ENCODE measurements at regions not wholly inside any gene's neighbourhood (a gene's known extent, or its start where the extent isn't known, plus 50 kb on each side); places are given as distances from the start of the nearest gene placed in this dataset.

DNA sequence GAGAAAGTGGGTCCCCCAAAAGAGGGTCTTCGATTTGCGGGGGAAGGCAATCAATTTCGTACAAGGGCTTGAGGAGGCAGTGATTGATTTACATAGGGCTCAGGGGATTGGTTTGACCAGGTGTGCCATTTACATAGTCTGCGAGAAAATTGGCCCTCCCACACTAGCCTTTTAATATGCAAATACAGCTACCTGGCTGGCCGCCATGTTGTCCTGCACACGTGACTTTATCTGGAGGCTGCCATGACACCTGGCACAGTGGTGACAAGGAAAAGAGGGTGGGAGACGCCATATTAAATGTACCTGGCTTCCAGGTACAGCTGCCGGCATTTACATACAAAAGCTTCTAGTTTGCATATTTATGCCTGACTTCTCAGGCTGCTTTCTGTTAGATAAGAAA is 1577.2 kb upstream of the LRRTM3 start:
- no peaks in the 10 kb centered on the region for H3K9me3 ChIP-seq (ENCODE audit: insufficient read depth, low read length)
- TF ChIP-seq EZH2phosphoT487 (conservative IDR thresholded peaks at IDR 0.05; ENCODE audit: low read length): no peak

DNA sequence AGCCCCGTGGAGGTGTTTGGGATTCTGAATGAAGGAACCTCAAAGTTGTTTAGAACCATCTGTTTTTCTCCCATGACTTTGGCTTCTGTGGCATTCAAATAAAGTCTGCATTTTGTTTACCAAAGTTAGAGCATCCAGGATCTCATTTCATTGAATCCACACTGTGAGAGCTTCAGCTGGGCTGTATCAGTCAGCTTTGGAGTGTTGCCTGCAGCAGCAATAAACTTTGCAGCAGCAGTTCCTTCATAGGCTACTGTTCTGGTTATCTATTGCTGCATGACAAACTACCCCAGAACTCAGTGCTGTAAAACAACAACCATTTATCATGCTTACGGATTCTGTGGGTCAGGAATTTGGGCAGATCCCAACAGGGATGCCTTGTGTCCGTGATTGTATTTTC is 1575.2 kb upstream of the LRRTM3 start:
- H3K9ac ChIP-seq (ENCODE audit: low read length): no peak overlapping the region
- H2AFZ ChIP-seq (ENCODE audit: low read depth, low read length, severe bottlenecking): no peak overlapping the region
- H3K27me3 ChIP-seq (ENCODE audit: low read length): no peaks in the 10 kb centered on the region
- H3K4me2 ChIP-seq (ENCODE audit: low read depth, low read length, poor library complexity, severe bottlenecking): no peak overlapping the region
- H3K4me3 ChIP-seq (ENCODE audit: insufficient read depth, low read length, poor library complexity, severe bottlenecking): no peak overlapping the region
- no peaks in the 10 kb centered on the region for H3F3A ChIP-seq (ENCODE audit: insufficient read depth)
- H4K20me1 ChIP-seq (ENCODE audit: low read depth, low read length): no peaks in the 10 kb centered on the region
- H3K9me3 ChIP-seq (ENCODE audit: insufficient read depth, low read length): no peaks in the 10 kb centered on the region
- no peaks in the 10 kb centered on the region for H3K79me2 ChIP-seq (ENCODE audit: insufficient read depth, low read length)
- no peak overlapping the region for H3K27ac ChIP-seq (ENCODE audit: low read depth, low read length)
- no peaks in the 10 kb centered on the region for H3K36me3 ChIP-seq (ENCODE audit: low read length)
- H3K9me2 ChIP-seq (replicated peaks; ENCODE audit: insufficient read depth, low read length): no peaks in the 10 kb centered on the region
- TF ChIP-seq CTCF (IDR thresholded peaks at IDR 0.05; ENCODE audit: insufficient read depth, low read length, poor library complexity, severe bottlenecking) (no peak), EZH2phosphoT487 (conservative IDR thresholded peaks at IDR 0.05; ENCODE audit: low read length) (no peak)

More for the DNA sequence above, 1577.2 kb upstream of the LRRTM3 start:
- Histone ChIP-seq H3K27me3 (ENCODE audit: low read length) (no peaks in the 10 kb centered on the region), H3K9me2 (replicated peaks; ENCODE audit: insufficient read depth, low read length) (no peaks in the 10 kb centered on the region), H3K9ac (ENCODE audit: low read length) (no peak overlapping the region), H4K20me1 (ENCODE audit: low read depth, low read length) (no peaks in the 10 kb centered on the region), H3K4me2 (ENCODE audit: low read depth, low read length, poor library complexity, severe bottlenecking) (no peak overlapping the region), H3K4me3 (ENCODE audit: insufficient read depth, low read length, poor library complexity, severe bottlenecking) (no peak overlapping the region), H3K79me2 (ENCODE audit: insufficient read depth, low read length) (no peaks in the 10 kb centered on the region), H3K36me3 (ENCODE audit: low read length) (no peaks in the 10 kb centered on the region), H3F3A (ENCODE audit: insufficient read depth) (no peaks in the 10 kb centered on the region), H2AFZ (ENCODE audit: low read depth, low read length, severe bottlenecking) (no peak overlapping the region), H3K27ac (ENCODE audit: low read depth, low read length) (no peak overlapping the region)

GRCh38 chr10:65355141-65355680 is 1570.6 kb upstream of the LRRTM3 start:
- Histone ChIP-seq H3K4me3 (ENCODE audit: insufficient read depth, low read length, poor library complexity, severe bottlenecking) (no peak overlapping the region), H3K36me3 (ENCODE audit: low read length) (no peaks in the 10 kb centered on the region), H3K9me3 (ENCODE audit: insufficient read depth, low read length) (no peaks in the 10 kb centered on the region), H3F3A (ENCODE audit: insufficient read depth) (no peaks in the 10 kb centered on the region), H4K20me1 (ENCODE audit: low read depth, low read length) (no peaks in the 10 kb centered on the region), H3K79me2 (ENCODE audit: insufficient read depth, low read length) (no peaks in the 10 kb centered on the region), H3K27ac (ENCODE audit: low read depth, low read length) (no peak overlapping the region), H2AFZ (ENCODE audit: low read depth, low read length, severe bottlenecking) (no peak overlapping the region), H3K27me3 (ENCODE audit: low read length) (no peaks in the 10 kb centered on the region), H3K4me2 (ENCODE audit: low read depth, low read length, poor library complexity, severe bottlenecking) (no peak overlapping the region), H3K9me2 (replicated peaks; ENCODE audit: insufficient read depth, low read length) (no peaks in the 10 kb centered on the region), H3K9ac (ENCODE audit: low read length) (no peak overlapping the region)
- TF ChIP-seq CTCF (IDR thresholded peaks at IDR 0.05; ENCODE audit: insufficient read depth, low read length, poor library complexity, severe bottlenecking): no peak
- TF ChIP-seq EZH2phosphoT487 (conservative IDR thresholded peaks at IDR 0.05; ENCODE audit: low read length): no peak

- Histone ChIP-seq H4K20me1 (ENCODE audit: low read depth, low read length) (no peaks in the 10 kb centered on the region), H3K9me3 (ENCODE audit: insufficient read depth, low read length) (no peaks in the 10 kb centered on the region), H3K79me2 (ENCODE audit: insufficient read depth, low read length) (no peaks in the 10 kb centered on the region), H3K4me3 (ENCODE audit: insufficient read depth, low read length, poor library complexity, severe bottlenecking) (no peak overlapping the region), H3K9ac (ENCODE audit: low read length) (no peak overlapping the region), H3K36me3 (ENCODE audit: low read length) (no peaks in the 10 kb centered on the region), H3K9me2 (replicated peaks; ENCODE audit: insufficient read depth, low read length) (no peaks in the 10 kb centered on the region), H3K27ac (ENCODE audit: low read depth, low read length) (no peak overlapping the region), H3K4me2 (ENCODE audit: low read depth, low read length, poor library complexity, severe bottlenecking) (no peak overlapping the region), H3K27me3 (ENCODE audit: low read length) (no peaks in the 10 kb centered on the region), H3F3A (ENCODE audit: insufficient read depth) (no peaks in the 10 kb centered on the region), H2AFZ (ENCODE audit: low read depth, low read length, severe bottlenecking) (no peak overlapping the region)
- TF ChIP-seq CTCF (IDR thresholded peaks at IDR 0.05; ENCODE audit: insufficient read depth, low read length, poor library complexity, severe bottlenecking) (no peak), EZH2phosphoT487 (conservative IDR thresholded peaks at IDR 0.05; ENCODE audit: low read length) (no peak)
Observed at GRCh38 chr10:65358565-65358964, 1567.3 kb upstream of the LRRTM3 start.
